OCI-LY7 (cell line): ENCODE measurements at regions not wholly inside any gene's neighbourhood (a gene's known extent, or its start where the extent isn't known, plus 50 kb on each side); places are given as distances from the start of the nearest gene placed in this dataset.
A peak's percentile ranks its signal among the peaks of the same experiment; 100 is the strongest.

Source experiments
- BruUV-seq: library from RNA; stranded (reverse); fragments of 400-500 nt; replicated peaks from 2 replicates; lab custom pipeline; 2021; lab: Mats Ljungman, UMichigan
- CTCF ChIA-PET: fragments of 300-600 bp; sonication (Branson Sonifier 250); formaldehyde crosslinking; loops from one replicate; lab custom pipeline; 2022; ENCODE audit warnings: antibody characterized with exemption; ENCODE audit not compliant: unreplicated experiment; lab: Charles Lee
- POLR2A ChIA-PET: fragments of 300-600 bp; sonication (Branson Sonifier 250); formaldehyde crosslinking; loops from one replicate; lab custom pipeline; 2022; ENCODE audit warnings: antibody characterized with exemption; lab: Charles Lee
- DNase-seq: peaks from one replicate; pipeline ENCODE4 v3.0.0-alpha.2; 2015; ENCODE audit warnings: low spot score
- H2AFZ ChIP-seq: fragments of 200-600 bp; sonication (generic), shearing (Covaris generic); 2 replicates; pipeline ENCODE4 v1.6.1; 2014; ENCODE audit warnings: mild to moderate bottlenecking, antibody characterized with exemption, low read length, moderate library complexity
- H3K27ac ChIP-seq: fragments of 200-600 bp; sonication (generic); 2 replicates; pipeline ENCODE4 v1.5.1; 2014; ENCODE audit warnings: mixed run types, low read depth, mild to moderate bottlenecking, moderate library complexity, low read length, inconsistent platforms; ENCODE audit not compliant: poor library complexity, severe bottlenecking
- H3K36me3 ChIP-seq: fragments of 200-600 bp; sonication (generic); 2 replicates; pipeline ENCODE4 v1.6.1; 2014; ENCODE audit warnings: mild to moderate bottlenecking, antibody characterized with exemption, low read length, moderate library complexity, mixed read lengths; ENCODE audit not compliant: insufficient read depth
- H3K4me1 ChIP-seq: fragments of 200-600 bp; sonication (generic); 2 replicates; pipeline ENCODE4 v1.5.1; 2014; ENCODE audit warnings: mild to moderate bottlenecking, low read length; ENCODE audit not compliant: insufficient read depth, poor library complexity, severe bottlenecking
- H3K4me2 ChIP-seq: fragments of 200-600 bp; sonication (generic); 2 replicates; pipeline ENCODE4 v1.6.1; 2014; ENCODE audit warnings: mild to moderate bottlenecking, low read length
- H3K4me3 ChIP-seq: fragments of 200-600 bp; sonication (generic); 2 replicates; pipeline ENCODE4 v1.5.1; 2014; ENCODE audit warnings: mild to moderate bottlenecking, low read depth, low read length; ENCODE audit not compliant: poor library complexity, severe bottlenecking
- H3K79me2 ChIP-seq: fragments of 200-600 bp; sonication (generic); 2 replicates; pipeline ENCODE4 v1.6.1; 2016; ENCODE audit warnings: low read depth, mild to moderate bottlenecking, low read length, moderate library complexity, mixed read lengths; ENCODE audit not compliant: insufficient read depth
- H3K9me2 ChIP-seq: fragments of 200-600 bp; sonication (generic); 2 replicates; pipeline ENCODE4 v1.6.1; 2016; ENCODE audit warnings: mild to moderate bottlenecking, low read length, mixed read lengths; ENCODE audit not compliant: insufficient read depth
- H3K9me3 ChIP-seq: fragments of 200-600 bp; sonication (generic); 2 replicates; pipeline ENCODE4 v1.6.1; 2014; ENCODE audit warnings: mild to moderate bottlenecking, mixed run types, low read length, mixed read lengths
- H4K20me1 ChIP-seq: fragments of 200-600 bp; sonication (generic); 2 replicates; pipeline ENCODE4 v1.6.1; 2014; ENCODE audit warnings: mild to moderate bottlenecking, antibody characterized with exemption, low read length, moderate library complexity, mixed read lengths; ENCODE audit not compliant: insufficient read depth
- CTCF ChIP-seq: fragments of 200-600 bp; sonication (generic); conservative IDR thresholded peaks from 2 replicates; pipeline ENCODE4 v1.5.1; 2014; ENCODE audit warnings: mild to moderate bottlenecking, antibody characterized with exemption, low read length, moderate library complexity, mixed read lengths
- EZH2phosphoT487 ChIP-seq: fragments of 200-600 bp; sonication (generic); IDR thresholded peaks from 2 replicates; pipeline ENCODE4 v1.6.1; 2018; ENCODE audit warnings: low read depth, borderline replicate concordance, mild to moderate bottlenecking, mixed run types, antibody characterized with exemption, low read length, moderate library complexity, mixed read lengths
- intact Hi-C: fragments of 100-400 bp; cut with micrococcal nuclease; formaldehyde crosslinking; loops from one replicate; pipeline ENCODE4 v1.10.0; 2022; ENCODE audit not compliant: unreplicated experiment

GRCh38 chr10:4334871-4335270 lies 491.1 kb upstream of the AKR1E2 start:
- Histone ChIP-seq H2AFZ (no peak overlapping the region), H3K4me2 (no peak overlapping the region), H4K20me1 (no peaks in the 10 kb centered on the region), H3K9me2 (no peaks in the 10 kb centered on the region), H3K79me2 (no peaks in the 10 kb centered on the region), H3K36me3 (no peaks in the 10 kb centered on the region), H3K4me3 (no peak overlapping the region), H3K9me3 (peaks cover 41% of the 10 kb centered on the region), H3K4me1 (no peaks in the 10 kb centered on the region), H3K27ac (no peak overlapping the region)
- ChIA-PET POLR2A (no interaction called here), CTCF (no interaction called here)
- intact Hi-C loops, result no loop called here
- no peak for TF ChIP-seq EZH2phosphoT487
- TF ChIP-seq CTCF, result no peak
- DNase-seq, result no peak
- no TSS peak for BruUV-seq

- Histone ChIP-seq H3K9me3 (peaks cover 41% of the 10 kb centered on the region), H3K4me1 (no peaks in the 10 kb centered on the region), H4K20me1 (no peaks in the 10 kb centered on the region), H2AFZ (peak overlapping the region; percentile 33), H3K79me2 (no peaks in the 10 kb centered on the region), H3K9me2 (no peaks in the 10 kb centered on the region), H3K27ac (peak overlapping the region; percentile 72), H3K36me3 (no peaks in the 10 kb centered on the region), H3K4me3 (peak overlapping the region; percentile 22), H3K4me2 (no peak overlapping the region)
- CTCF ChIA-PET, result no interaction called here
- intact Hi-C loops, result no loop called here
- no TSS peak for BruUV-seq
- POLR2A ChIA-PET, result no interaction called here
- DNase-seq, result peak; percentile 3
- TF ChIP-seq CTCF (no peak), EZH2phosphoT487 (no peak)
Observed at GRCh38 chr10:4334015-4334414, 492.0 kb upstream of the AKR1E2 start.

GRCh38 chr10:4333459-4333894 lies 492.5 kb upstream of the AKR1E2 start:
- intact Hi-C loops, result no loop called here
- Histone ChIP-seq H2AFZ (peak overlapping the region; percentile 33), H3K79me2 (no peaks in the 10 kb centered on the region), H3K36me3 (no peaks in the 10 kb centered on the region), H3K9me3 (peaks cover 41% of the 10 kb centered on the region), H3K27ac (peak overlapping the region; percentile 72), H3K4me1 (no peaks in the 10 kb centered on the region), H3K4me2 (no peak overlapping the region), H4K20me1 (no peaks in the 10 kb centered on the region), H3K4me3 (peak overlapping the region; percentile 22), H3K9me2 (no peaks in the 10 kb centered on the region)
- peak; percentile 69 for DNase-seq
- ChIA-PET CTCF (no interaction called here), POLR2A (no interaction called here)
- BruUV-seq, result no TSS peak
- TF ChIP-seq EZH2phosphoT487, result no peak
- no peak for TF ChIP-seq CTCF
